HFF-Myc (cell line): ENCODE measurements at regions not wholly inside any gene's neighbourhood (a gene's known extent, or its start where the extent isn't known, plus 50 kb on each side); places are given as distances from the start of the nearest gene placed in this dataset.

ENCODE experiments used
- DNase-seq: peaks from one replicate; pipeline ENCODE4 v3.0.0-alpha.2; 2011; ENCODE audit warnings: low read depth; ENCODE audit errors: extremely low read depth
- H3K4me3 ChIP-seq: replicated peaks from 2 replicates; pipeline ENCODE4 v1.5.1; 2011; ENCODE audit warnings: low read depth, mild to moderate bottlenecking, control low read depth, low read length
- CTCF ChIP-seq: IDR thresholded peaks from 2 replicates; pipeline ENCODE4 v1.5.1; 2012; ENCODE audit warnings: mild to moderate bottlenecking, low read depth, low read length, control low read depth; ENCODE audit errors: missing control alignments

DNA sequence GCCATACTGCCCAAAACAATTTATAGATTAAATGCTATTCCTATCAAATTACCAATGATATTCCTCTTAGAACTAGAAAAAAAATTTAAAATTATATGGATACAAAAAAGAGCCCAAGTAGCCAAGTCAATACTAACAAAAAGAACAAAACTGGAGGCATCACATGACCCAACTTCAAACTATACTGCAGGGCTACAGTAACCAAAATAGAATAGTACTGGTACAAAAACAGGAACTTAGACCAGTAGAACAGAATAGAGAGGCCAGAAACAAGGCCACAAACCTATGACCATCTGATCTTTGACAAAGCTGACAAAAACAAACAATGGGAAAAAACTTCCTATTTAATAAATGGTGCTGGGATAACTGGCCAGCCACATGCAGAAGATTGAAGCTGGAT lies 86.1 kb upstream of the KYNU start:
- H3K4me3 ChIP-seq: no peak overlapping the region
- no peak for DNase-seq
- TF ChIP-seq CTCF: no peak

DNA sequence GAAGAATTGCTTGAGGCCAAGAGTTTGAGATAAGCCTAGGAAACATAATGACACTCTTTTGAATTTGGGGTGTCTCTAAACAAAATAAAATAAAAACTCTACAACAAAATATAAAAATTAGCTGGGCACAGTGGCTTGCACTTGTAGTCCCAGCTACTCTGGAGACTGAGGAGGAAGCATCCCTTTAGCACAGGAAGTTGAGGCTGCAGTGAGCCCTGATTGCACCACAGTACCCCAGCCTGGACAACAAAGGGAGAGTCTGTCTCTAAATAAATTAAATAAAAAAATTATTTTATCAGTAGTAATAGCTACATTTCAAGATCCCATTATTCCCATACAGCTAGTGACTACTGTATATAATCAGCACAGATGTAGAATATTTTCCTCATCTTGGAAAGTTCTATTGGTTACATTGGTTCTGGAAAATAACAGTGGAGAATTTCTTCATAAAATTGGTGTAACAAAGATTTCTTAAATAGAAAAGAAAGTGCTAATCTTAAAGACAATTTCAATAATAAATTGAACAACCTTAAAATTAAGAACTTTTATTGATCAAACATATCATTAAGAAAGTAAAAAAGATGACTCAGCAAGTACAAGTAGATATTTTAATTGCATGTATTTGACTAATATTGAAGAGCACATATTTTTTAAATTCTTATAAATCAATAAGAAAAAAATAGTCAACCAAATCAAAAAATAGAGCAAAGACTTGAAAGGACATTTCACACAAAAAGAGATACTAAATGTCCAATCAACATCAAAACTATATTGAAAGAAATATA lies 90.4 kb upstream of the KYNU start:
- DNase-seq: no peak
- H3K4me3 ChIP-seq: no peak overlapping the region
- TF ChIP-seq CTCF: no peak

- no peak overlapping the region for H3K4me3 ChIP-seq
- no peak for TF ChIP-seq CTCF
- DNase-seq: no peak
Measured at GRCh38 chr2:142782942-142783443, 94.5 kb upstream of the KYNU start.

DNA sequence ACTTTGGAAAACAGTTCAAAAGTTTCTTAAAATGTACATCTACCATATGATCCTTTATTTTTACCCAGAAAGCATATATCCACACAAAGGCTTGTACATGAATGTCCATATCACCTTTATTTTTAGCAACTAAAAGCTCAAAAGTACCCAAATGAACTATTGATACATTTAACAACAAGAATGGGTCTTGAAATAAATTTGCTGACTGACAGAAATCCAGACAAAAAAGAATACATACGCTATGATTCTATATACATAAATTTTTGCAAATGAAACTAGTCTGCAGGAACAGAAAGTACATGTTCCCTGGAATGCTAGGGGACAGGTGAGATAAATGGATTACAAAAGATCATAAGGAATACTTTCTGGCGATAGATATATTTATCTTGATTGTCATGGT lies 96.3 kb upstream of the KYNU start:
- TF ChIP-seq CTCF: no peak
- H3K4me3 ChIP-seq: no peak overlapping the region
- no peak for DNase-seq

GRCh38 chr2:142778289-142778688 lies 99.2 kb upstream of the KYNU start:
- H3K4me3 ChIP-seq: no peak overlapping the region
- DNase-seq: no peak
- no peak for TF ChIP-seq CTCF

DNA sequence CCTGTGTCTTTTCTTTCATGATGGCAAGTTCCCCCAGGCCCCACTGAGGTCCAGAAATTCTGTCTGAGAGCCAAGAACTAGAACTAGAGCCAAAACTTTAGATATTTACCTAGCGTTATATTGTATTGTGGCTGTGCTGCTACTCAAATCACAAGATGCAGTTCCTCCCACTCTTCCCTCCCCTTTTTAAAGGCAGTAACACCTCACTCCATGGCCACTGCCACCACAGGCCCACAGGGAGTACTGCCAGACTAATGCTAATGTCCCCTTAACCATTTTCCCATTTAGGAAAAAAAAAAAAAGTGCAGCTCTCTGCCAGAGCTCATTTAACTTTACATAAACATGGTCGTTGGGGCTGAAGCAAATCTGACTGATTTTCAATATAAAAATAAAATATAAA lies 99.7 kb upstream of the KYNU start:
- no peak for TF ChIP-seq CTCF
- no peak overlapping the region for H3K4me3 ChIP-seq
- DNase-seq: no peak
